K562 (cell line): ENCODE measurements at regions not wholly inside any gene's neighbourhood (a gene's known extent, or its start where the extent isn't known, plus 50 kb on each side); places are given as distances from the start of the nearest gene placed in this dataset.
A peak's percentile ranks its signal among the peaks of the same experiment; 100 is the strongest.

Experiments used
- ARHGAP35 ChIP-seq: fragments of 450-650 bp; IDR thresholded peaks from 2 replicates; pipeline ENCODE4 v1.6.1; 2018; ENCODE audit not compliant: partially characterized antibody
- CEBPG ChIP-seq, 3 experiments: fragments of 200-800 bp in 1 of 3; sonication (Bioruptor generic) in 1 of 3; sonication (generic) in 1 of 3; formaldehyde crosslinking in 1 of 3; IDR thresholded peaks in 2 of 3; conservative IDR thresholded peaks in 1 of 3; 2 replicates each; pipeline versions ENCODE4 v1.6.1 to v1.8.0; 2016 to 2022; ENCODE audit warnings: missing compliant biosample characterization in 2 of 3, missing genetic modification characterization in 2 of 3, mild to moderate bottlenecking in 1 of 3, missing genetic modification reagents in 1 of 3
- COPS2 ChIP-seq: fragments of 450-650 bp; conservative IDR thresholded peaks from 2 replicates; pipeline ENCODE4 v1.6.1; 2016; ENCODE audit warnings: mild to moderate bottlenecking, moderate library complexity
- CTBP1 ChIP-seq: fragments of 450-650 bp; IDR thresholded peaks from 2 replicates; pipeline ENCODE4 v1.6.1; 2016; ENCODE audit warnings: borderline replicate concordance
- JUNB ChIP-seq: fragments of 450-650 bp; formaldehyde crosslinking; conservative IDR thresholded peaks from 2 replicates; pipeline ENCODE4 v1.4.0; 2020; ENCODE audit warnings: mild to moderate bottlenecking
- KLF13 ChIP-seq: fragments of 450-650 bp; IDR thresholded peaks from 2 replicates; pipeline ENCODE4 v1.6.1; 2016; ENCODE audit warnings: missing genetic modification characterization, low read depth, mild to moderate bottlenecking, missing compliant biosample characterization, moderate library complexity, borderline replicate concordance
- NFRKB ChIP-seq: fragments of 450-650 bp; IDR thresholded peaks from 2 replicates; pipeline ENCODE4 v1.6.1; 2016; ENCODE audit warnings: low read depth
- SNRNP70 ChIP-seq: fragments of 200-400 bp; formaldehyde crosslinking; optimal IDR thresholded peaks from 2 replicates; pipeline ENCODE3; 2017; ENCODE audit warnings: low read depth, low read length
- ZNF121 ChIP-seq: sonication (generic); formaldehyde crosslinking; conservative IDR thresholded peaks from 2 replicates; pipeline ENCODE4 v1.8.0; 2022; ENCODE audit warnings: missing genetic modification reagents
- ZNF785 ChIP-seq: fragments of 250-450 bp; sonication (Bioruptor Pico); IDR thresholded peaks from 2 replicates; pipeline ENCODE4 v1.4.0; 2020; ENCODE audit warnings: mild to moderate bottlenecking
- ZNF830 ChIP-seq: fragments of 250-450 bp; sonication (Bioruptor Pico); IDR thresholded peaks from 2 replicates; pipeline ENCODE4 v1.5.0; 2021; ENCODE audit warnings: mild to moderate bottlenecking
- TF ChIP-seq, protein P1 (sequence below): sonication (generic); formaldehyde crosslinking; IDR thresholded peaks from 2 replicates; pipeline ENCODE4 v1.8.0; 2022; ENCODE audit warnings: mild to moderate bottlenecking, missing genetic modification reagents
- TF ChIP-seq, protein P2 (sequence below): fragments of 250-450 bp; sonication (Bioruptor Pico); IDR thresholded peaks from 2 replicates; pipeline ENCODE4 v1.9.0; 2021; ENCODE audit warnings: mild to moderate bottlenecking
- TF ChIP-seq, protein P3 (sequence below): fragments of 200-800 bp; sonication (Bioruptor generic); IDR thresholded peaks from 2 replicates; pipeline ENCODE4 v1.6.1; 2017; ENCODE audit warnings: missing genetic modification characterization, missing compliant biosample characterization
- TF ChIP-seq, protein P4 (sequence below): fragments of 250-450 bp; sonication (Bioruptor Pico); IDR thresholded peaks from 2 replicates; pipeline ENCODE4 v1.9.0; 2021; ENCODE audit warnings: mild to moderate bottlenecking, inconsistent platforms
- TF ChIP-seq, protein P5 (sequence below): fragments of 200-800 bp; sonication (Bioruptor generic); IDR thresholded peaks from 2 replicates; pipeline ENCODE4 v1.6.1; 2016; ENCODE audit warnings: missing genetic modification characterization, missing compliant biosample characterization

DNA sequence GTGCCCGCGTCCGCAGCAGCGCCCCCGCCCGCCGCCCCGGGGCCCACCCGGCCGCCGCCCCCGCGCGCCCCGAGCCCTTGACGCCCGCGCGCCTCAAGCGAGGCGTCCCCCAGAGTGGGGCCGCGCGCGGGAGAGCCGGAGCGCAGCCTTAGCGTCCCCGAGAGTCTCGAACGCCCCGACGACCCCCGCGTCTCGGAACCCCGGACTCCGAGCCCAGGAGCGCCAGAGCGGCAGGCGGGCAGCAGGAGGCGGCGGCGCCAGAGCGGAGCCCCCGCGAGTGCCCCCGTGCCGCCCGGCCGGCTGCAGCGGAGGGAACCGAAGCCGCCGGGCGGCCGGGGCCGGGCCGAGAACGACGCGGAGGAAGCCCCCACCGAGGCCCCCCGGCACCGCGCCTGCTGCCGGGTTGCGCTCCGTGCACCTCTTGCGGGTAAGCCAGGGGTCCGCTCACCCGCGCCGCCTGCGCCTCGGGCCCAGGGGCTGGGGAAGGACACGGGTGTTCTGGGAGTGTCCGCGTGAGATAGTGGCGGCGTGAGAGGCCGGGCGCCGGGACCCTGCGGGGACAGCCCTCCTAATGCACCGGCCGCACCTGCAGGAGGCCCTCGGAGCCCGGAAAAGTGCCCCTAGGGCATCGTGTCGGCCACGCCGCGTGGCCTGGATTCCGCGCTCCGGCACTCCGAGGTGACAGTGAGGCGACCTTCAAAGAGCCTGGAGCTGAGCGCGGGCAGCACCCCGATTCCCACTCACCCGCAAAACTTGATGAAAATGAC, 52.0 kb upstream of the ULK4 start (continued):
- 0 out of 2 replicates have a peak, but pooled peaks have one; percentile 65 for TF ChIP-seq ZNF830
- TF ChIP-seq ARHGAP35 = no peak
- TF ChIP-seq COPS2 = no peak
- peak; percentile 49; the same call in 1 of the 2 replicates for TF ChIP-seq CTBP1
- TF ChIP-seq CEBPG (CRISPR knock-in tag; IDR thresholded peaks at IDR 0.05) = 0 out of 2 replicates have a peak, but pooled peaks have one; percentile 21
- no peak for TF ChIP-seq CEBPG (tag; conservative IDR thresholded peaks at IDR 0.05 in 1 of 2, IDR thresholded peaks at IDR 0.05 in 1 of 2)
- TF ChIP-seq, protein P1, sequence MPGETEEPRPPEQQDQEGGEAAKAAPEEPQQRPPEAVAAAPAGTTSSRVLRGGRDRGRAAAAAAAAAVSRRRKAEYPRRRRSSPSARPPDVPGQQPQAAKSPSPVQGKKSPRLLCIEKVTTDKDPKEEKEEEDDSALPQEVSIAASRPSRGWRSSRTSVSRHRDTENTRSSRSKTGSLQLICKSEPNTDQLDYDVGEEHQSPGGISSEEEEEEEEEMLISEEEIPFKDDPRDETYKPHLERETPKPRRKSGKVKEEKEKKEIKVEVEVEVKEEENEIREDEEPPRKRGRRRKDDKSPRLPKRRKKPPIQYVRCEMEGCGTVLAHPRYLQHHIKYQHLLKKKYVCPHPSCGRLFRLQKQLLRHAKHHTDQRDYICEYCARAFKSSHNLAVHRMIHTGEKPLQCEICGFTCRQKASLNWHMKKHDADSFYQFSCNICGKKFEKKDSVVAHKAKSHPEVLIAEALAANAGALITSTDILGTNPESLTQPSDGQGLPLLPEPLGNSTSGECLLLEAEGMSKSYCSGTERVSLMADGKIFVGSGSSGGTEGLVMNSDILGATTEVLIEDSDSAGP (CRISPR knock-in tag) = 0 out of 2 replicates have a peak, but pooled peaks have one; percentile 13
- TF ChIP-seq ZNF121 (CRISPR knock-in tag) = no peak
- TF ChIP-seq KLF13 (tag) = no peak
- TF ChIP-seq ZNF785 = no peak
- TF ChIP-seq, protein P2, sequence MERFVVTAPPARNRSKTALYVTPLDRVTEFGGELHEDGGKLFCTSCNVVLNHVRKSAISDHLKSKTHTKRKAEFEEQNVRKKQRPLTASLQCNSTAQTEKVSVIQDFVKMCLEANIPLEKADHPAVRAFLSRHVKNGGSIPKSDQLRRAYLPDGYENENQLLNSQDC (CRISPR knock-in tag) = no peak
- no peak for TF ChIP-seq NFRKB
- TF ChIP-seq SNRNP70 = no peak
- TF ChIP-seq, protein P3, sequence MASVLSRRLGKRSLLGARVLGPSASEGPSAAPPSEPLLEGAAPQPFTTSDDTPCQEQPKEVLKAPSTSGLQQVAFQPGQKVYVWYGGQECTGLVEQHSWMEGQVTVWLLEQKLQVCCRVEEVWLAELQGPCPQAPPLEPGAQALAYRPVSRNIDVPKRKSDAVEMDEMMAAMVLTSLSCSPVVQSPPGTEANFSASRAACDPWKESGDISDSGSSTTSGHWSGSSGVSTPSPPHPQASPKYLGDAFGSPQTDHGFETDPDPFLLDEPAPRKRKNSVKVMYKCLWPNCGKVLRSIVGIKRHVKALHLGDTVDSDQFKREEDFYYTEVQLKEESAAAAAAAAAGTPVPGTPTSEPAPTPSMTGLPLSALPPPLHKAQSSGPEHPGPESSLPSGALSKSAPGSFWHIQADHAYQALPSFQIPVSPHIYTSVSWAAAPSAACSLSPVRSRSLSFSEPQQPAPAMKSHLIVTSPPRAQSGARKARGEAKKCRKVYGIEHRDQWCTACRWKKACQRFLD (CRISPR knock-in tag) = peak; percentile 18; the same call in 1 of the 2 replicates
- no peak for TF ChIP-seq JUNB (CRISPR knock-in tag)
- TF ChIP-seq, protein P4, sequence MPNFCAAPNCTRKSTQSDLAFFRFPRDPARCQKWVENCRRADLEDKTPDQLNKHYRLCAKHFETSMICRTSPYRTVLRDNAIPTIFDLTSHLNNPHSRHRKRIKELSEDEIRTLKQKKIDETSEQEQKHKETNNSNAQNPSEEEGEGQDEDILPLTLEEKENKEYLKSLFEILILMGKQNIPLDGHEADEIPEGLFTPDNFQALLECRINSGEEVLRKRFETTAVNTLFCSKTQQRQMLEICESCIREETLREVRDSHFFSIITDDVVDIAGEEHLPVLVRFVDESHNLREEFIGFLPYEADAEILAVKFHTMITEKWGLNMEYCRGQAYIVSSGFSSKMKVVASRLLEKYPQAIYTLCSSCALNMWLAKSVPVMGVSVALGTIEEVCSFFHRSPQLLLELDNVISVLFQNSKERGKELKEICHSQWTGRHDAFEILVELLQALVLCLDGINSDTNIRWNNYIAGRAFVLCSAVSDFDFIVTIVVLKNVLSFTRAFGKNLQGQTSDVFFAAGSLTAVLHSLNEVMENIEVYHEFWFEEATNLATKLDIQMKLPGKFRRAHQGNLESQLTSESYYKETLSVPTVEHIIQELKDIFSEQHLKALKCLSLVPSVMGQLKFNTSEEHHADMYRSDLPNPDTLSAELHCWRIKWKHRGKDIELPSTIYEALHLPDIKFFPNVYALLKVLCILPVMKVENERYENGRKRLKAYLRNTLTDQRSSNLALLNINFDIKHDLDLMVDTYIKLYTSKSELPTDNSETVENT (CRISPR knock-in tag) = 0 out of 2 replicates have a peak, but pooled peaks have one; percentile 9
- TF ChIP-seq, protein P5, sequence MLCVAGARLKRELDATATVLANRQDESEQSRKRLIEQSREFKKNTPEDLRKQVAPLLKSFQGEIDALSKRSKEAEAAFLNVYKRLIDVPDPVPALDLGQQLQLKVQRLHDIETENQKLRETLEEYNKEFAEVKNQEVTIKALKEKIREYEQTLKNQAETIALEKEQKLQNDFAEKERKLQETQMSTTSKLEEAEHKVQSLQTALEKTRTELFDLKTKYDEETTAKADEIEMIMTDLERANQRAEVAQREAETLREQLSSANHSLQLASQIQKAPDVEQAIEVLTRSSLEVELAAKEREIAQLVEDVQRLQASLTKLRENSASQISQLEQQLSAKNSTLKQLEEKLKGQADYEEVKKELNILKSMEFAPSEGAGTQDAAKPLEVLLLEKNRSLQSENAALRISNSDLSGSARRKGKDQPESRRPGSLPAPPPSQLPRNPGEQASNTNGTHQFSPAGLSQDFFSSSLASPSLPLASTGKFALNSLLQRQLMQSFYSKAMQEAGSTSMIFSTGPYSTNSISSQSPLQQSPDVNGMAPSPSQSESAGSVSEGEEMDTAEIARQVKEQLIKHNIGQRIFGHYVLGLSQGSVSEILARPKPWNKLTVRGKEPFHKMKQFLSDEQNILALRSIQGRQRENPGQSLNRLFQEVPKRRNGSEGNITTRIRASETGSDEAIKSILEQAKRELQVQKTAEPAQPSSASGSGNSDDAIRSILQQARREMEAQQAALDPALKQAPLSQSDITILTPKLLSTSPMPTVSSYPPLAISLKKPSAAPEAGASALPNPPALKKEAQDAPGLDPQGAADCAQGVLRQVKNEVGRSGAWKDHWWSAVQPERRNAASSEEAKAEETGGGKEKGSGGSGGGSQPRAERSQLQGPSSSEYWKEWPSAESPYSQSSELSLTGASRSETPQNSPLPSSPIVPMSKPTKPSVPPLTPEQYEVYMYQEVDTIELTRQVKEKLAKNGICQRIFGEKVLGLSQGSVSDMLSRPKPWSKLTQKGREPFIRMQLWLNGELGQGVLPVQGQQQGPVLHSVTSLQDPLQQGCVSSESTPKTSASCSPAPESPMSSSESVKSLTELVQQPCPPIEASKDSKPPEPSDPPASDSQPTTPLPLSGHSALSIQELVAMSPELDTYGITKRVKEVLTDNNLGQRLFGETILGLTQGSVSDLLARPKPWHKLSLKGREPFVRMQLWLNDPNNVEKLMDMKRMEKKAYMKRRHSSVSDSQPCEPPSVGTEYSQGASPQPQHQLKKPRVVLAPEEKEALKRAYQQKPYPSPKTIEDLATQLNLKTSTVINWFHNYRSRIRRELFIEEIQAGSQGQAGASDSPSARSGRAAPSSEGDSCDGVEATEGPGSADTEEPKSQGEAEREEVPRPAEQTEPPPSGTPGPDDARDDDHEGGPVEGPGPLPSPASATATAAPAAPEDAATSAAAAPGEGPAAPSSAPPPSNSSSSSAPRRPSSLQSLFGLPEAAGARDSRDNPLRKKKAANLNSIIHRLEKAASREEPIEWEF = 0 out of 2 replicates have a peak, but pooled peaks have one; percentile 30
